ENCODE measurements at regions not wholly inside any gene's neighbourhood (a gene's known extent, or its start where the extent isn't known, plus 50 kb on each side); places are given as distances from the start of the nearest gene placed in this dataset.
A peak's percentile ranks its signal among the peaks of the same experiment; 100 is the strongest.

- TF ChIP-seq FIP1L1 (IDR thresholded peaks at IDR 0.05; ENCODE audit: low read depth, low read length, poor library complexity, severe bottlenecking) = no peak
- no peak for TF ChIP-seq SUPT5H (IDR thresholded peaks at IDR 0.05)
- peak; percentile 97 for TF ChIP-seq PML (IDR thresholded peaks at IDR 0.05; ENCODE audit: low read length)
- no peak for TF ChIP-seq CBX3 (IDR thresholded peaks at IDR 0.05; ENCODE audit: borderline replicate concordance in 1 of 2, low read length in 2 of 2)
- no peak for TF ChIP-seq DNMT1 (IDR thresholded peaks at IDR 0.05)
- no peak for TF ChIP-seq ZNF561 (CRISPR knock-in tag; conservative IDR thresholded peaks at IDR 0.05)
- peak; percentile 70; the same call in 1 of the 2 replicates for TF ChIP-seq KLF6 (CRISPR knock-in tag; IDR thresholded peaks at IDR 0.05; ENCODE audit: borderline replicate concordance)
- peak; percentile 74 for TF ChIP-seq CREB3 (tag; conservative IDR thresholded peaks at IDR 0.05; ENCODE audit: low read depth)
- no peak for TF ChIP-seq PTTG1 (tag; IDR thresholded peaks at IDR 0.05; ENCODE audit: low read depth)
- TF ChIP-seq ESRRA (IDR thresholded peaks at IDR 0.05; ENCODE audit: borderline replicate concordance, low read depth) = no peak
- no peak for TF ChIP-seq SAFB2 (IDR thresholded peaks at IDR 0.05; ENCODE audit: borderline replicate concordance, low read depth, low read length, severe bottlenecking)
- no peak for TF ChIP-seq ZNF3 (CRISPR knock-in tag; IDR thresholded peaks at IDR 0.05)
- no peak for TF ChIP-seq CHAMP1 (IDR thresholded peaks at IDR 0.05)
- no peak for TF ChIP-seq ZC3H11A (IDR thresholded peaks at IDR 0.05; ENCODE audit: low read depth, low read length)
- peak; percentile 96 for TF ChIP-seq ARID1B (IDR thresholded peaks at IDR 0.05)
- no peak for TF ChIP-seq FOXA1 (IDR thresholded peaks at IDR 0.05; ENCODE audit: borderline replicate concordance)
- no peak for TF ChIP-seq PATZ1 (CRISPR knock-in tag; IDR thresholded peaks at IDR 0.05; ENCODE audit: borderline replicate concordance)
- no peak for TF ChIP-seq SIX5 (IDR thresholded peaks at IDR 0.05; ENCODE audit: borderline replicate concordance in 1 of 2, insufficient read depth in 1 of 2, low read depth in 1 of 2, low read length in 2 of 2)
- TF ChIP-seq PHB2 (IDR thresholded peaks at IDR 0.05; ENCODE audit: low read depth) = peak; percentile 79
- no peak for TF ChIP-seq ELF2 (CRISPR knock-in tag; IDR thresholded peaks at IDR 0.05)
- TF ChIP-seq USF2 (CRISPR knock-in tag; IDR thresholded peaks at IDR 0.05) = no peak
- no peak for TF ChIP-seq HSF4 (CRISPR knock-in tag; IDR thresholded peaks at IDR 0.05; ENCODE audit: borderline replicate concordance)
- no peak for TF ChIP-seq IRF2 (CRISPR knock-in tag; IDR thresholded peaks at IDR 0.05)
- no peak for TF ChIP-seq ZNF217 (CRISPR knock-in tag; IDR thresholded peaks at IDR 0.05)
Observed at GRCh38 chr1:87179851-87180519, 148.7 kb upstream of the LMO4 start (continued).
